Upper lobe of left lung (tissue), 4 donors: ENCODE measurements at regions not wholly inside any gene's neighbourhood (a gene's known extent, or its start where the extent isn't known, plus 50 kb on each side); places are given as distances from the start of the nearest gene placed in this dataset.

Source experiments
- EP300 ChIP-seq, 4 donors: sonication (generic); formaldehyde crosslinking; IDR thresholded peaks; one replicate each; pipeline ENCODE4 v1.5.1; 2017; ENCODE audit warnings: antibody characterized with exemption in 4 of 4, control low read depth in 2 of 4
- POLR2A ChIP-seq, 4 donors: fragments of 450-650 bp; IDR thresholded peaks; one replicate each; pipeline ENCODE4 v1.5.1; 2016 to 2017; ENCODE audit warnings: antibody characterized with exemption in 4 of 4, mild to moderate bottlenecking in 2 of 4
- POLR2AphosphoS5 ChIP-seq, 2 donors: sonication (generic); formaldehyde crosslinking; IDR thresholded peaks; one replicate each; pipeline ENCODE4 v1.5.1; 2017; ENCODE audit warnings: antibody characterized with exemption in 2 of 2
- TF ChIP-seq, protein P1 (sequence below), 6 experiments: fragments of 450-650 bp in 4 of 6; fragments of 200-600 bp in 2 of 6; sonication (generic) in 2 of 6; IDR thresholded peaks; one replicate each; pipeline ENCODE4 v1.5.1; 2016 to 2019; ENCODE audit warnings: antibody characterized with exemption in 6 of 6

- TF ChIP-seq EP300 (IDR thresholded peaks at IDR 0.05) (no peak), POLR2A (IDR thresholded peaks at IDR 0.05) (no peak), POLR2AphosphoS5 (IDR thresholded peaks at IDR 0.05) (no peak)
- TF ChIP-seq, protein P1, sequence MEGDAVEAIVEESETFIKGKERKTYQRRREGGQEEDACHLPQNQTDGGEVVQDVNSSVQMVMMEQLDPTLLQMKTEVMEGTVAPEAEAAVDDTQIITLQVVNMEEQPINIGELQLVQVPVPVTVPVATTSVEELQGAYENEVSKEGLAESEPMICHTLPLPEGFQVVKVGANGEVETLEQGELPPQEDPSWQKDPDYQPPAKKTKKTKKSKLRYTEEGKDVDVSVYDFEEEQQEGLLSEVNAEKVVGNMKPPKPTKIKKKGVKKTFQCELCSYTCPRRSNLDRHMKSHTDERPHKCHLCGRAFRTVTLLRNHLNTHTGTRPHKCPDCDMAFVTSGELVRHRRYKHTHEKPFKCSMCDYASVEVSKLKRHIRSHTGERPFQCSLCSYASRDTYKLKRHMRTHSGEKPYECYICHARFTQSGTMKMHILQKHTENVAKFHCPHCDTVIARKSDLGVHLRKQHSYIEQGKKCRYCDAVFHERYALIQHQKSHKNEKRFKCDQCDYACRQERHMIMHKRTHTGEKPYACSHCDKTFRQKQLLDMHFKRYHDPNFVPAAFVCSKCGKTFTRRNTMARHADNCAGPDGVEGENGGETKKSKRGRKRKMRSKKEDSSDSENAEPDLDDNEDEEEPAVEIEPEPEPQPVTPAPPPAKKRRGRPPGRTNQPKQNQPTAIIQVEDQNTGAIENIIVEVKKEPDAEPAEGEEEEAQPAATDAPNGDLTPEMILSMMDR (IDR thresholded peaks at IDR 0.05) = no peak
Measured at GRCh38 chr10:3639546-3639945, 145.5 kb downstream of the KLF6 start.
